Iris pigment epithelial cell (primary cell): ENCODE measurements at regions not wholly inside any gene's neighbourhood (a gene's known extent, or its start where the extent isn't known, plus 50 kb on each side); places are given as distances from the start of the nearest gene placed in this dataset.
"Not testable (repeated sequence)": the region's sequence is repeated elsewhere in the genome, so short reads cannot be mapped to it uniquely, and the experiment has no call there.

Source experiments
- DNase-seq: peaks from one replicate; pipeline ENCODE4 v3.0.0-alpha.2; 2011; ENCODE audit warnings: low read depth

- no peak for DNase-seq
Measured at GRCh38 chrX:9345957-9346356, 118.9 kb upstream of the TBL1X start.

DNA sequence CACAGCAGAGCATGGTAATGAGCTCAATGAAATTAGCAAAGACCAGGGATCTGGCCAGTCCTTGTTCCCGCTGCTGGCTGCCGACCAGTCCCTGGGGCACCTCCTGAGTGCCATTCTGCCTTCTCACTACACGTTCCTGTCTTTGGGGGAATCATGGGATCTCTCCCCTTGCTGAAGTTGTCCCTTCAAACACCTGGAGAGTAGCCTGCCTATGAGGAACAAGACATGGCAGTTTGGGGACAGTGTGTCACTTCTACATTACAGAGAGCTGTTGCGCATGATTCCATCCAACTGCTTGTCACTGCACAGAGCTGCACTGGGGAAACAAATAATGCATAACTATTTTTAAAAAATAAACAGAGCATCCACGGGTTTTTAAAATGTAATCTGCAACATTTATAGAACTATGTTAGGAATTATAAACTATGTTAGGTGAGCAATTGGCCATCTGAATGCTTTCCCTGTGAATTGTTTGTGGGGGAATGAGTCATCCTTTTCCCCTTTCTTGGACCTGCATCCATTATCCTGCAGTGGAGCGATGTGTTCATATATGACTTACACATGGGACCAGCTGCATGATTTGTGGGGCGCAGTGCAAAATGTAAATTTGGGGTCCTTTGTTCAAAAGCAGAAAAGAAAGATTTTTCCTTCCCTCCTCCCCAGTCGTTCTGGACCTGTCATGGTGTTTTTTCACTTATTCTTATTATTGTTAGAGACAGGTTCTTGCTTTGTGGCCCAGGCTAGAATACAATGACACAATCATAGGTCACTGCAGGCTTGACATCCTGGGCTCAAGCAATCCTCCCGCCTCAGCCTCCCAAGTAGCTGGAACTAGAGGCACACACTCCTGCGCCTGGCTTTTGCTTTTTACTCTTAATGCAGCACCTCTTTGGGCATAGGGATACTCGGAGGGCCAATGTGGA, 115.0 kb upstream of the TBL1X start:
- DNase-seq, result no peak

DNA sequence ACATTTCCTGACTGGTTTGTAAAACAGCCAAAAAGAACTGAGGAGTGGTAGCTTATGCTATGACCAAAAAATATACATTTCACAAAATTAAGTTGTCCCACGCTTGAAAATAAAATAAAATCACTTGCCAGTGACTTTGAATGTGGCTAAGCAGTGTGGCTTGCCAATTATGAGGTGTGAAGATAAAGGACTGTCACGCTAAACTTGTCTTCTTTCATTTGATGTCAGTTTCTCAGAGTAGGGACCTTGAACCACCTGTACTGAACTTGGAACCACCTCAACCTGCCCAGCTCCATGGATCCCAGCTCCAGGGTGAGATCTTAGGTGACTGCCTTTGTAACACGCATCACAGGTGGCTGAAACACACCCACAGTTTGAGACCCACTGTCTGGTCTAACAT, 113.7 kb upstream of the TBL1X start:
- DNase-seq, result no peak

DNA sequence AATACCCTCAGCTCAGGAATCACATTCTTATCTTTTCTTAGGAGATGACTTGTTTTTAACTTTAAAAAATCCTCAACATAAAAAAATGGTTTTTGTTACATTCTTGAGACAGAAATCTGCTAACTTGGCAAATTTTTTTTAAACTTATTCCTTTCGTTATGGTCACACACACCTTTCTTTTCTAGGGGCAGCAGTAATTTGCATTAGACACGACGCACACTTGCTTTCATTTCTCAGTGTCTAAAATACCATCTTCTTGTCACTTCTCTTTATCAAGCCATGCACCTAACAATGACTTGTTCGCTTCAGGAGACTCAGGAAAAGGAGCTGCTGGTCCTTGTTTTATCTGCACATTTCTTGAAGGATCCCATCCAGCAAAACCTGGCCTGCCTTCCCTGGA, 112.6 kb upstream of the TBL1X start:
- no peak for DNase-seq

- peak; percentile 66 for DNase-seq
Measured at GRCh38 chrX:9352694-9353411, 112.0 kb upstream of the TBL1X start.

DNA sequence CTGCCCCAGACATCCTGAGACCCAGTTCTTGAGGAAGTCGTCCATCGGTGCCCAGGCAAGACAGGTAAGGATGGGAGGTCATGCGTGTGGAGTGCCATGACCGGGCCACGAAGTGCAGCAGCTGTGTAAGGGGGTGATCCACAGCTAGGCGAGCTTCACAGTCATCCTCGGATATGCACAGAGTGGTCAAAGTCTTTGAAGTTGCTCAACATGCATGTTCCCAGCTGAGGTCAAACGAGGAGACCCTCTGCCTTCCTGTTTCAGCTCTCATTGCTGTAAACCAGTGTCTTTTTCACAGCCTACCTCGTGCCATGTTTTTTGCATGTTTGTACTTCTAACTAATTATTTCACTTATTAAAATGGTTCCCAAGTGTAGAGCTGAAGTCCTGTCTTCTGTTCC, 109.9 kb upstream of the TBL1X start:
- DNase-seq, result no peak

GRCh38 chrX:9355739-9356138, 109.1 kb upstream of the TBL1X start:
- no peak for DNase-seq

DNA sequence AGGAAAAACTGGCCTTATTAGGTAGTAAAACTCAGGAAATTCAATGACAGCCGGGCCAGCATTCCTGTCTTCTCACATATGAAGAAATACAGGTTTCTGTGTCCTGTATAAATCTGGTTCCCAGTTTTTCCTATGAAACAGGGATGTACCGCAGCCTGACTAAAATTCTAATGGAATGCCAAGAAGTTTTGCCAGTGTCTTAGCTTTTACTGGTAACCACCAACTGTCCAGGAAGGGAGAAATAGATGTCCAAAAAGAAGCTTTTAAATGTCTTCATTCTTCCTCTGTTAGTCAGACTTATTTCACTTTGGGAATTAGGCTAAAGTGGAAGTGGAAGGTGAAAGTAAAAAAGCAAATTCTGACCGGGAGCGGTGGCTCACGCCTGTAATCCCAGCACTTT, 108.0 kb upstream of the TBL1X start:
- no peak for DNase-seq

- DNase-seq, result no peak
Measured at GRCh38 chrX:9357518-9358114, 107.2 kb upstream of the TBL1X start.

GRCh38 chrX:9362363-9362928, 102.4 kb upstream of the TBL1X start:
- no peak for DNase-seq

DNA sequence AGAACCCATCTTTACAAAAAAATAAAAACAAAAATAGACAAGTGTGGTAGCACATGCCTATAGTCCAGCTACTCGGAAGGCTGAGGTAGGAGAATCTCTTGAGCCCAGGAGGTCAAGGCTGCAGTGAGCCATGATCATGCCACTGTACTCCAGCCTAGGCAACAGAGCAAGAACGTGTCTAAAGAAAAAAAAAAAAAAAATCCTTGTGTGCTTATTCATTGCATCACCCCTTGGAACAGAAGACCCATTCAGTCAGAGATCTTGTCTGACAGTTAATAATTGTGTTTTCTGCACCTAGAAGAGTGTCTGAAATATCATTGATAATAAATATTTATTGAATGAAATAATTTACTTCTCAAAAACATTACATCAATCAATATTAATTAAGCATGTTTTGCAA, 97.4 kb upstream of the TBL1X start:
- DNase-seq, result no peak

DNA sequence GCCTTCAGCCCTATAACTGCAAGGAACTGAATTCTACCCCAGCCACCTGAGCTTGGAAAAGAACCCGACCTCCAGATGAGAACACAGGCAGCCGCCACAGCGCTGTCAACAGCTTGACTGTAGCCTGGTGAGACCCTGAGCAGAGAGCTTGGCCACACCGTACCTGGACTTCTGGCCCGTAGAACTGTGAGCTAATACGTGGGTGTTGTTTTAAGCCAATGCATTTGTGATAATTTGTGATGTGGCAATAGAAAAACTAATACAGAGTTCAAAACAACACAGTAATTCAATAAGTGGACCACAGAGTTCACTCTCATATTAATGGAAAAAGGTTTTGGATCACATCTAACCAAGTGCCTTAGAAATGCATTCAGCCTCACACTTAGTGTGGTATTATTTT, 96.6 kb upstream of the TBL1X start:
- no peak for DNase-seq

DNA sequence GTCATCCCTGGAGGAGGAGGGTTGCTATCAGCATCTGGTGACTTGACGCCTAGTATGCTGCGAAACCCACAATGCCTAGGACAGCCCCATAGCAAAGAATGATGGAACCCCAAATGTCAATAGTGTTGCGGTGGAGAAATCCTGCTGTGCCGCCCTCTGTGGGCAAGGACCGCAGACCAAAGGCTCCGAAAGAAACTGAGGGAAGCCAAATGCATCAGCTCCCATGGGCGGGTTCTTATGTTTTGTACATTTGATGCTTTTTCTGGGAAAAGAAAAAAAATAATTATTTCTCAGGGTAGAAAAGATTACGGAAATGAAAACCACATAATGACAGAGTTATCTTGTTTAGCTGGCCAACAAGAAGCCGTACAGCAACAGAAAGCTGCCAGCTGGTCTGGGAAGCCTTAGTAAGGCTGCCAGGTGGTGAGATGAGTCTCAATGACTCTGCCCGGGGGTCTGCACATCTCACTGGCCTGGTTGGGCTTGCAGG, 95.0 kb upstream of the TBL1X start:
- no peak for DNase-seq

- DNase-seq, result peak; percentile 15
Measured at GRCh38 chrX:9370893-9371292, 94.0 kb upstream of the TBL1X start.

- DNase-seq, result no peak
Measured at GRCh38 chrX:9372866-9373265, 92.0 kb upstream of the TBL1X start.

- no peak for DNase-seq
Measured at GRCh38 chrX:9373789-9374188, 91.1 kb upstream of the TBL1X start.

DNA sequence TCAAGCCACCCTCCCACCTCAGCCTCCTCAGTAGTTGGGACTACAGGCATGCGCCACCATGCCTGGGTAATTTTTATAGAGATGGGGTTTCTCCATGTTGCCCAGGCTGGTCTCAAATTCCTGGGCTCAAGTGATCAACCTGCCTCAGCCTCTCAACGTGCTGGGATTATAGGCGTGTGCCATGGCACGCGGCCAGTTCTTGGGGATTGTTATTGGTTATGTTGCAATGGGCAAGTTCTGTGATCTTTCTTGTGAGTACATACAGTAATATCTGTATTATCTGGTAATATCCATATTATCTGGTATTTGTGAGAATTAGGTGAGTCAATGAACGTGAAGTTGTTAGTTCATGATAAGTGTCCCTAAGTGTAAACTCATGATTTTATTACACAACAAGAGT, 90.3 kb upstream of the TBL1X start:
- peak; percentile 24 for DNase-seq

DNA sequence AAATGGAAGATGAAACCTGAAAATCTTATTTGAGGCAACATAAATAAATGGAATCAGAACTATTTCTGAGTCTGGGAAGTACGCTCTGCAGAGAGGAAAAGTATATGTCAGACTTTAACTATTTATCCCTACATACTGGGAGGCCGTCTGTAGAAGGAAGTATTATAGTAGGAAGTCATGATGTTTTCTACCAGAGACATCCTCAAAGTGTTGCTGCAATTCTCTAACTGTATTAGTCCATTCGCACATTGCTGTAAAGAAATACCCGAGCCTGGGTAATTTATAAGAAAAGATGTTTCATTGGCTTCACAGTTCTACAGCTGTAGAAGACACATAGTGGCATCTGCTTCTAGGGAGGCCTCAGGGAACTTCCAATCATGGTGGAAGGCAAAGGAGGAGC, 88.7 kb upstream of the TBL1X start:
- DNase-seq, result no peak

- DNase-seq, result not testable (repeated sequence)
Measured at GRCh38 chrX:9377216-9377615, 87.6 kb upstream of the TBL1X start.

DNA sequence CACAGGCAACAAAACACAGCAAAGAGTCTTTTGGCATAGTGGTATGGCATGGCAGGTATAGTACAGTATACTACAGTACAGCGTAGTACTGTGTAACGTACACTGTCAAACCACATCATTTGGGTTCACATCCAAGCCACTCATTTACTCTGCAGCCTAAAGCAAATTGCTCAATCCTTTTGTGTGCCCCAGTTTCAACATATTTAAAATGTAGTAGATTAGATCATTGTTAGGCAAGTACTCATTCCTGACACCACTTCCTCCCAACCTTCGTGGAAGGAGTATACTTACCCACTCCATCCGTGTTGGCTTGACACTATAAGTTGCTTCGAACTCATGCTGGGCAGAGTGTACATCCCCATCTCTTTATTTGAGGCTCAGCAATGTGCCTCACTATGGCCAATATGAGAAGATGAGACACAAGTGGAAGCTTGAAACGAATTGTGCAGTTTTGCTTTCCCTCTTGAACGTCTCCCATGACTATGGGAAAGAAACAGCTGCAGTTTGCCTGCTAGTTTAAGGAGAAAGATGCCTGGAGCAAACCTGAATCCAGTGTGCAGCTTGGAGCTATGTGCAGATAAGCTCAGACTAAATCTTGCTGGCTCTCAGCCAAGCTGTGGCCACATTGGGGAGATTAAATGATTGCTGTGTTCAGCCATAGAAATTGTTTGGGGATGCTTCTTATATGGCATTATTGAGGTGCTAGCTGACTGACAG, 85.7 kb upstream of the TBL1X start:
- peak; percentile 70 for DNase-seq

- DNase-seq, result peak; percentile 58
Measured at GRCh38 chrX:9379697-9380551, 84.9 kb upstream of the TBL1X start.
